AG04449 (cell line): ENCODE measurements at regions not wholly inside any gene's neighbourhood (a gene's known extent, or its start where the extent isn't known, plus 50 kb on each side); places are given as distances from the start of the nearest gene placed in this dataset.

Experiments
- CTCF ChIA-PET: fragments of 350-600 bp; formaldehyde crosslinking; extraction: SDS; loops from one replicate; lab custom pipeline; 2021; ENCODE audit warnings: antibody characterized with exemption; lab: Yijun Ruan, JAX
- POLR2A ChIA-PET: fragments of 400-600, 350-600 bp; formaldehyde crosslinking; extraction: SDS; loops from one replicate; lab custom pipeline; 2020; ENCODE audit warnings: antibody characterized with exemption, inconsistent platforms; lab: Yijun Ruan, JAX
- DNase-seq: peaks from one replicate; pipeline ENCODE4 v3.0.0-alpha.2; 2010; ENCODE audit warnings: low read depth, low spot score
- H3K4me3 ChIP-seq: 2 replicates; pipeline ENCODE4 v1.5.1; 2011; ENCODE audit warnings: low read depth, mild to moderate bottlenecking, control low read depth, low read length
- TF ChIP-seq, protein P1 (sequence below): IDR thresholded peaks from one replicate; pipeline ENCODE4 v1.5.1; 2011; ENCODE audit warnings: mild to moderate bottlenecking, moderate library complexity, low read length, control low read depth, inconsistent platforms; ENCODE audit not compliant: insufficient read depth; ENCODE audit errors: missing control alignments

DNA sequence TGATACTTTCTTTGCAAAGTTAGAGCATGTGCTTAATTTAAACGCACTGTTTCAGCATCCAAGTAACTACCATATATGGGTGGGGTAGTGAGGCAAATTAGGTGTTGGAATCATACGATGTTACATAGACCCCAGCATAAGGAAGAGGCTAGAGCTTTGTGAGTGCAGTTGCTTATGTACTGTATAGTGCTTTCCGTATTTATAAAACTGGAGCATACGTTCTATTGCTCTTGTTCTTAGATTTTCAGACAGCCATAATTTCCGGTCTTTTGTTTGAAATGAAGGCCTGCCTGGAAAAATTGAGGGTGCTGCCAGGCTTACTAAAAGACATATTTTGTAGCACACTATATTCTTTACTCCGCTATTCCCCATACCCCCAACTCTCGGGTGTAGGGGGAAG lies 335.7 kb downstream of the FOXG1 start:
- DNase-seq = no peak
- no peak overlapping the region for H3K4me3 ChIP-seq
- TF ChIP-seq, protein P1, sequence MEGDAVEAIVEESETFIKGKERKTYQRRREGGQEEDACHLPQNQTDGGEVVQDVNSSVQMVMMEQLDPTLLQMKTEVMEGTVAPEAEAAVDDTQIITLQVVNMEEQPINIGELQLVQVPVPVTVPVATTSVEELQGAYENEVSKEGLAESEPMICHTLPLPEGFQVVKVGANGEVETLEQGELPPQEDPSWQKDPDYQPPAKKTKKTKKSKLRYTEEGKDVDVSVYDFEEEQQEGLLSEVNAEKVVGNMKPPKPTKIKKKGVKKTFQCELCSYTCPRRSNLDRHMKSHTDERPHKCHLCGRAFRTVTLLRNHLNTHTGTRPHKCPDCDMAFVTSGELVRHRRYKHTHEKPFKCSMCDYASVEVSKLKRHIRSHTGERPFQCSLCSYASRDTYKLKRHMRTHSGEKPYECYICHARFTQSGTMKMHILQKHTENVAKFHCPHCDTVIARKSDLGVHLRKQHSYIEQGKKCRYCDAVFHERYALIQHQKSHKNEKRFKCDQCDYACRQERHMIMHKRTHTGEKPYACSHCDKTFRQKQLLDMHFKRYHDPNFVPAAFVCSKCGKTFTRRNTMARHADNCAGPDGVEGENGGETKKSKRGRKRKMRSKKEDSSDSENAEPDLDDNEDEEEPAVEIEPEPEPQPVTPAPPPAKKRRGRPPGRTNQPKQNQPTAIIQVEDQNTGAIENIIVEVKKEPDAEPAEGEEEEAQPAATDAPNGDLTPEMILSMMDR = no peak
- CTCF ChIA-PET = no interaction called here
- POLR2A ChIA-PET = no interaction called here

DNA sequence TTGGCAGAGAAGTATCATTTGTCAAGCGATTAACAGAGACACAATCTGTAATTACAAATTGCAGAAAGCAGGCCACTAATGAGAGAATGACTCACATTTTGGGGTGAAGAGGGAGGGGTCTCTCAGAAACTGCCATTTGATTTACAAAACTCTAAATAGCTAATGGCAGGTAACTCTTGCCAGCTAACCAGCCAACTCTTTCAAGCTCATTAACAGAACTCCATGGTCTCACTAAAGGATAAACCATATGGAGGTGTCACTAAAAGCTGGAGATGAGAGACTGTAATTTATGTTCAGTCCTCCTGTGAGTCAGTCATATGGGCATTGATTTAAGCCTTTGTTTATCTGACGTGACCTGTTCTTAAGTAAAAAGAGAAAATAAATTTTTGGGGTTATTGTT lies 336.4 kb downstream of the FOXG1 start:
- no peak for DNase-seq
- H3K4me3 ChIP-seq = no peak overlapping the region
- POLR2A ChIA-PET = interaction anchor here (0.6 kb wide), 1 partner anchor 9 kb away, joined by 3 read pairs; no protein-coding TSS in a partner anchor
- CTCF ChIA-PET = no interaction called here
- TF ChIP-seq, protein P1 = no peak

DNA sequence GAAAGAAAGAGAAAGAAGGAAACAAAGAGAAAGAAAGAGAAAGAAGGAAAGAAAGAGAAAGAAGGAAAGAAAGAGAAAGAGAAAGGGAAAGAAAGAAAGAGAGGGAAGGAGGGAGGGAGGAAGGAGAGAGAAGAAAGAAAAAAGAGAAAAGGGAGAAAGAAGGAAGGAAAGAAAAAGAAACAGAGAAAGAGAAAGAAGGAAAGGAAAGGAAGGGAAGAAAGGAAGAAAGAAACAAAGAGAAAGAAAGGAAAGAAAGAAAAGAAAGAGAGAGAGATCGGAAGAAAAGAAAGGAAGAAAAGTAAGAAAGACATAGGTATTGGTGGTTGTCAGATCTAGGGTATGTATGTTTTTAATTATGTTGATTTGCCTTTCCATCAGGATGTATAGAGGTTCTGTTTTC lies 342.3 kb downstream of the FOXG1 start:
- H3K4me3 ChIP-seq = no peak overlapping the region
- POLR2A ChIA-PET = no interaction called here
- TF ChIP-seq, protein P1 = no peak
- DNase-seq = no peak
- CTCF ChIA-PET = no interaction called here

DNA sequence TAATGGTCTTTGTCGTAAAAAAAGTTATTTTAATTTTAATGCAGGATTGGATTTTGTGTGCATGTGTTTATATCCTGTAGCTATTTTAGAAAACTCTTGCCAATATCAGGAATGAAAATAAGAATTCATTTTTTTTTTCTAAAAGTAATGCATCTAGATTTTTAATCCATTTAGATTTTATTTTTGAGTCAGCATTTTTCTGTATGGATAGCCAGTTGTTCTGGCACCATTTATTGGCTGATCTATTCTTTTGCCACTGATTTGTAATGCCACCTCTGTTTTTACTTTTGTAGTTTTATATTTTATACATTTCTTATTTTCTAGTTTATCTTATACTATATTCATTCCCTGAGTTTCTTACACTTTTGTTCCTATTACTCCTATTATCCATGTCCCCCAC lies 343.0 kb downstream of the FOXG1 start:
- ChIA-PET POLR2A (no interaction called here), CTCF (no interaction called here)
- no peak for DNase-seq
- no peak overlapping the region for H3K4me3 ChIP-seq
- TF ChIP-seq, protein P1 = no peak

DNA sequence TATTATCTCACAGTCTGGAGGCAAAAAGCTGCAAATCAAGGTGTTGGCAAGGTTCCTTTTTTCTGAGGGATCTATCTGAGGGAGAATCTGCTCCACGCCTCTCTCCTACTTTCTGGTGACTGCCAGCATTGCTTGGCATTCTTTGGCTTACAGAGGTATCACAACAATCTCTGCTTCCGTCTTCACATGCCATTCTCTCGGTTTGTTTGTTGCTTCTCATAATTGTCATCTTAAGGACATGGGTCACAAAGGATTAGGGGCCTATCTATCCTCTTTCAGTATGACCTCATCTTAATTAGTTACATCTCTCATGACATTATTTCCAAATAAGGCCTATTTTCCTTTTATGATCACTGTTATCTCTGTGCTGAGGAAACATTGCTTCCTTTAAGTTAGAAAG lies 345.0 kb downstream of the FOXG1 start:
- DNase-seq = no peak
- CTCF ChIA-PET = no interaction called here
- POLR2A ChIA-PET = no interaction called here
- H3K4me3 ChIP-seq = no peak overlapping the region
- TF ChIP-seq, protein P1 = no peak

- ChIA-PET CTCF (no interaction called here), POLR2A (no interaction called here)
- no peak overlapping the region for H3K4me3 ChIP-seq
- no peak for DNase-seq
- TF ChIP-seq, protein P1 = no peak
These were observed 356.4 kb downstream of the FOXG1 start for GRCh38 chr14:29123017-29123416.
